DOHH2 (cell line): ENCODE measurements at regions not wholly inside any gene's neighbourhood (a gene's known extent, or its start where the extent isn't known, plus 50 kb on each side); places are given as distances from the start of the nearest gene placed in this dataset.

ENCODE experiments used
- CTCF ChIP-seq: fragments of 200-600 bp; sonication (generic); IDR thresholded peaks from one replicate; pipeline ENCODE4 v1.5.1; 2014; ENCODE audit warnings: antibody characterized with exemption, mild to moderate bottlenecking, low read depth, low read length; ENCODE audit not compliant: poor library complexity, severe bottlenecking
- EZH2phosphoT487 ChIP-seq: fragments of 200-600 bp; sonication (generic); IDR thresholded peaks from 2 replicates; pipeline ENCODE4 v1.6.1; 2017; ENCODE audit warnings: borderline replicate concordance, mild to moderate bottlenecking, antibody characterized with exemption, low read length, moderate library complexity, mixed read lengths

GRCh38 chr5:63456279-63456678, 506.0 kb downstream of the HTR1A start:
- TF ChIP-seq CTCF (no peak), EZH2phosphoT487 (no peak)
